ENCODE measurements at regions not wholly inside any gene's neighbourhood (a gene's known extent, or its start where the extent isn't known, plus 50 kb on each side); places are given as distances from the start of the nearest gene placed in this dataset.
"Not testable (repeated sequence)": the region's sequence is repeated elsewhere in the genome, so short reads cannot be mapped to it uniquely, and the experiment has no call there.

- TF ChIP-seq POLR2AphosphoS2 (conservative IDR thresholded peaks at IDR 0.05; ENCODE audit: low read length); PHF8 (IDR thresholded peaks at IDR 0.05; ENCODE audit: borderline replicate concordance, low read depth); ZSCAN20 (CRISPR knock-in tag; IDR thresholded peaks at IDR 0.05); SMC3 (IDR thresholded peaks at IDR 0.05); ZFP36 (IDR thresholded peaks at IDR 0.05; ENCODE audit: borderline replicate concordance, partially characterized antibody); MAFK (IDR thresholded peaks at IDR 0.05; ENCODE audit: partially characterized antibody); CTCF (IDR thresholded peaks at IDR 0.05); HOXA7 (CRISPR knock-in tag; IDR thresholded peaks at IDR 0.05): not testable (repeated sequence)
Observed at GRCh38 chr1:168837230-168837629, 108.2 kb upstream of the DPT start.
